ENCODE measurements at regions not wholly inside any gene's neighbourhood (a gene's known extent, or its start where the extent isn't known, plus 50 kb on each side); places are given as distances from the start of the nearest gene placed in this dataset.
"Not testable (repeated sequence)": the region's sequence is repeated elsewhere in the genome, so short reads cannot be mapped to it uniquely, and the experiment has no call there.

DNA sequence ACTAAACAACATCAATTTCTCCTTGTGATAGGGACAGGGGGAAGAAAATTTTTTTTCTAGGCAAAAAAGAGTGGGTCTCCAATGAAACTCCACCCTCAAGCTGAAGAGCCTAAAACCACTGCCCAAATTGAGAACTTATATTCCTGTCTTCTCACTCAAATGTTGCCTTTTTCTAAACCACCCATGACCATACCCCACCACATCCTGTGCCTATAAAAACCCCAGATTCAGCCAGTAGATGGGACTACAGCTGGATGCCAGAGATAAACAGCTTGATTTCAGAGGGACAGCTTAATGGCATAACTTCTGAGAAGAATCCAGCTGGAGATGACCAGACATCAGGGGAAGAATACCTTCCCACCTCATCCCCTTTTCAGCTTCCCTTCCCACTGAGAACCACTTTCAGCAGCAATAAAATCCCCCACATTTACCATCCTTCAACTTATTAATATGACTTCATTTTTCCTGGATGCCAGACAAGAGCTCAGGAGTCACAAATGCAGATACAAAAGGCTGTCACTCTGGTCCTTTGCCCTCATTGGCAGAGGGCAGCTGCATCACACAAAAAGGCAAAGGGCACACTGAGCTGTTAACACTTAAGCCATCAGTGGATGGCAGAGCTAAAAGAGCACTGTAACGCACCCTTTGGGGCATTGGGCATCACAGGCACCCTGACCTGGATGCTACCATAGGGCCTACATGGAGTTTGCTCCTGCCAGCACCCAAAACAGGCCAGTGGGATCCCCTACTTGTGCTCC lies 972.5 kb upstream of the CTNND2 start:
- no peak for DNase-seq (ENCODE audit: low read depth)

DNA sequence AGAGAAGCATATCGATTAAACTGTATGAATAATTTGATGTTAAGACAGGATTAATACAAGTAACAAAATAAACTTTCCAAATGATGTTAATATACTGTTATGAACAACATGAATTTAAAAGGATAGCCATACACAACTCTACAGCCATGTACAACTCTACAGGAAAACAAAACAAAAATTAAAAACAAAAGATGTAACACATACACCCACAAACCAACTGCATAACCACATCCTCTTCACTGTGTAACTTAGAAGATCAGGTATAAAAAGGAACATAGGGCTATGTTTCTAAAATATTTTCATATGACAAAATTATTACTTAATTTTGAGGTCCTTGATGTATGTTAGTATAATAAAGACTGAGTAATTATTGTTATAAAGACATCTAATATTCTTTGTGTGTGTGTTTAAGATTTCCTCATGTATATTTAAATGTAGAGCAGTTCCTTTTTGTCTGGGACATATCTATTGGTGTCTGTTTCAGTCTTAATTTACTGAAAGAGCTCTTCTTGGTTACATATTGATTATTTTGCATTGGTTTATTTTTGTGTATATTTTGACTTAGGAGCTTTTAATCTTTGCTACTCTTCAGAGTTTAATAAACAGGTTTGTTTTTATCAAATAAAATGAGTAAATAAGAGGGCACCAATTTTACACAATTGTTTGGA lies 966.8 kb upstream of the CTNND2 start:
- no peak for DNase-seq (ENCODE audit: low read depth)

DNA sequence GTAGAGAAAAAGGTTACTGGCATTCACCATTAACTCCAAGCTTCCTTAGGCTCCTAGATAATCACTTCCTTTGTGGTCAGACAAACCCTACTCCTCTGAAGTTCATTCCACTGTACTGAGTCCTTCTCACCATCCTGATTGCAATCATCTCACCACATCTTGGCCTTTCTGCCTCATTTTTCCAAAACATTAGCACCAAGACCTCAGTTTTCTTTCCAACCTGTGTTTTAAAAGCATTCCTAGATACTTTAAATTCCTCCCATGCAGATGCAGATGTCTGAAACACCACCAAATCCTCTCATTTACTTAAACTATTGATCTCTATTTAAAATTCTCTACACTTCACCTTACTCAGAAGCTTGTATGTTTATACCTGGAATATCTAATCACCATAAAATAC lies 961.3 kb upstream of the CTNND2 start:
- no peak for DNase-seq (ENCODE audit: low read depth)

DNA sequence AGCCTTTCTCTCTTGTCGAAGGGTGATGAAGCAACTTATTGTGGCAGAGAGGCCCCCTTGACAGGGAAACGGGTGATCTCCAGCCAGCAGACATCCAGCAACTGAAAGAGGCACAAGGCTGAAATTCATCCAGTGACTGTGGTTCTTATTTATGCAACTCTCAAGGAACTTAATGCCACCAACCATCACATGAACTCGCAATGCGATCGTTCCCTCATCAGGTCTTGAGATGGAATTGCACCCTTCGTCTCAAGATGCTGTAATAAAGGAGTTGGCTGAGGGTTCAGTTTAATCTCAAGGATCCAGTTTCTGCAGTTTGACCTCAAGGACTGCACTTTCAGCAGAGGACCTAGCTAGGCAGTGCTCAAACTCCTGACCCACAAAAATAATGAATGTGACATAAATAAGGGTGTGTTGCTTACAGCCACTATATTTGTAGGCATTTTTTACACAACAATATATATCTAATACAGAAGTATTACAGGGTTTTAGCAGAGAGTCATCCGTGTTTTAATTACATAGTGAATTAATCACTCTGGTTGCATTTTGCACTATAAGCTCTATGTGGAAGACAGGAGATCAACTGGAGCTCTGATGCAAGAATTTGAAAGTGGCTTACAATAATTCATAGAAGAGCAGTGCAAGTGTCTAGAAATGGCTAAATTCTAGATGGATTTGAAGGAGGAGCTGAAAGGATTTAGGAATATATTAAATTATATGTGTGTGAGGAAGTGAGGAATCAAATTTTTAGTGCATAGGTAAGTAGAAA lies 957.8 kb upstream of the CTNND2 start:
- DNase-seq (ENCODE audit: low read depth): no peak

DNA sequence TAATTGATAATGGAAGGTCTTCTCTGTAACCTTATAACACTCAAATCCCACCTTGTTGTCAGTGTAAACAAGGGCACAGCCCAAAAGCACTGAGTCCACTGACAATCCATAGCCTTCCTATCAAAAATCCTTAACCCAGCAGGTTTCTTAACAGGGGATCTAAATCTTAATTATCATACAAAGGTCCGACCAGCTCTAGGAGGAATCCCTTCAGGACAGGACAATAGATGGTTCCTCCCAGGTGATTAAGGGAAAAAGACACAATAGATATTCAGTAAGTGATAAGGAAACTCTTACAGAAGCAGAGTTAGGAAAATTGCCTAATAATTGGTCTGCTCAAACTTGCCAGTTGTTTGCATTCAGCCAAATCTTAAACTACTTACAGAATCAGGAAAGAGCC lies 951.9 kb upstream of the CTNND2 start:
- DNase-seq (ENCODE audit: low read depth): not testable (repeated sequence)

DNA sequence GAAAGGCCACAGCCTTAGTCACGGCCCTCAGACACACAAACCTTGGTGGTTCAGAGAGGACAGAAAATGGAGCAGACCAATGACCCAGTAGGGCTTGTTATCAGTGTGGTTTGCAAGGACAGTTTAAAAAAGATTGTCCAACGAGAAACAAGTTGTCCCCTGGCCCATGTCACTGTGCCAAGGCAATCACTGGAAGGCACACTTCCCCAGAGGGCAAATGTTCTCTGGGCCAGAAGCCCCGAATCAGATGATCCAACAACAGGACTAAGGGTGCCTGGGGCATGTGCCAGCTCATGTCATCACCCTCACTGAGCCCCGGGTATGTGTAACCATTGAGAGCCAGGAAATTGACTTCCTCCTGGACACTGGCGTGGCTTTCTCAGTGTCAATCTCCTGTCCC lies 950.1 kb upstream of the CTNND2 start:
- DNase-seq (ENCODE audit: low read depth): no peak

DNA sequence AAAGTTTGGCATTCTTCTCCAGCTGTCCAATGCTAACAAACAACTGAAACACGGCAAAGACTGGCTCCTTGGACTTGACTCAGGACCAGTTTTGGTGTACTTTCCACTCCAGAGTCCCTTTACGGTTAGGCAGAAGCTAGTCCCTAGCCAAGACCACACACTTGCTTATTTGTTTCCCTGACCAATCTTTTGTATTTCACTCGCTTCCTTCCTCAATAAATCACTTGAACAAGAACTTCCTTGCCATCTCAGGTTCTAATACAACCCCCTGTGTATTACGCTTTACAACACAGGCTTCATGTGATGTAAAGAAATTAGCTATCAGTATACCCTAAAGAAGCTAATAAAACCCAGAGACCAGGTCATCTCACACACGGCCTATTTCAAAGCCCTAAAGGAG lies 947.5 kb upstream of the CTNND2 start:
- no peak for DNase-seq (ENCODE audit: low read depth)

DNA sequence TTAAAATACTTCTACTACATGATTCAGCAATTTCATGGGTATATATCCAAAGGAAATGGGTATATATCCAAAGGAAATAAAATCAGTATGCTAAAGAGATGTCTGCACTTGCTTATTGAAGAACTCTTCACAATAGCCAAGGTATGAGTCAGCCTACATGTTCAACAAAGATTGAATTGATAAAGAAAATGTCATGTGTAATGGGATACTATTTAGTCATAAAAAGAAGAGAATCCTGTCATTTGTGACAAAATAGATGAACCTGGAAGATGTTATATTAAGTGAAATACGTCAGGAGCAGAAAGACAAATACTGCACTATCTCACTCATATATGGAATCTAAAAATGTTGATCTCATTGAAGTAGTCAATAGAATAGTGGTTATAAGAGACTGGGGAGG lies 944.5 kb upstream of the CTNND2 start:
- no peak for DNase-seq (ENCODE audit: low read depth)

DNA sequence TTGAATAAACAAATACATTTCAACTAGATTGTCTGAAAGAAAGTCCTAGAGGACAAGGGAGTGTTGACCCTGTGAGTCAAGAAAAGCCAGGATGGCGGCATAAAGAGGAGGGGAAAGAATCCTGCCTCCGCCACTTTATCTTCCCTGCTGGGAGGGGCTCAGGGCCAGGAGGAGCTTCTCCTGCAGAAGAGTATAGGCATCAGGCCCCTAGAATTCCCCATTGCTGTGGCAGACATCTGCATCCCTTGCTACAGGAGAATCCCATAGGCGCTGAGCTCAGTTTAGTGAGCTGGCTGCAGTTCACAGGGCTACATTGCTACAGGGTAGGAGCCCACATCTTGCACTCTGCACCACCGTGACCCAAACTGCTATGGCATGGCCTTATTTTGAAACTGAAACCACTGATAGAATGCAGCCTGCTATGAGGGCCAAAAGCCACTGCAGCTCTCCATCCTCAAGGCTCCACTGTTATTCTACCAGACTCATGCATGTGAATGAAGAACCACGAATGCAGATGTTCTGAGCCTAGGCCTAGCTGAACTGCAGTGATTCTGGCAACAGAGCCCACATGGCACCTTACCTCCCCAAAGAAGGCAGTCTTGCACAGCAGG lies 941.4 kb upstream of the CTNND2 start:
- no peak for DNase-seq (ENCODE audit: low read depth)

DNA sequence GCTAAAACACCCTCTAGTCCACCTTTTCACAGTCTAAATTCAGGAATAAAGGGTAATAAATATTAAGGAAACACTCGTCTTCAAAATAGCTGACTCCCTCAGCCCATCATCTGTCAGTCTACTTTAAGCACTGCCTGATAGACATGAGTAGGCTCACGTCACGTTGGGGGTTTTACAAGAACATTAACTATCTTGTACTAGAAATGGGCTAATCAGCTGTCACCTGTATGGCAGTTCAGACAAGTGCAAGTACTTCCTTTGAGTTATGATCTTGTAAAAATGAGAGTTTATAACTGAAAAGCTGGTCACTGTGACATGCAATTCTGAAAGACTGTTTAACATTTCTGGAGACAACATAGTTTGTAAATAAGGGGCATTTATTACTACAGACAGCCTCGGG lies 936.7 kb upstream of the CTNND2 start:
- no peak for DNase-seq (ENCODE audit: low read depth)

DNA sequence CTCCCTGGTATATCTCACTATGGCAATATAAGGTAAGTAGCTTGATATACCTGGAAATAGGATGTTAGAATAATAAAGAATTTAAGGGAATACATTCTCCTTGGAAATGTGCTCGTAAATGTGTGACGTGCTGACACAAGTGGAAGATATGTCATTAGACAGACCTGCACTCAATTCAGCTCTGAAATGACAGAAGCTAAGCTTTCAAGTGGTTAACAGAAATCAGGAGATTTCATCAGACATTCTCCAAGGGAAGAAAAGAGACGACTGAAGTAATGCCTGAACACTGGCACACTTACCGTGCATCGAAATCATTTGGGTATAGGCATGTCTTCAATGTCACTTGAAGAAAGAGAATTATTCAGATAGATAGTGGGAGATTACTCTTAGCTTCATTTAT lies 933.3 kb upstream of the CTNND2 start:
- DNase-seq (ENCODE audit: low read depth): no peak

DNA sequence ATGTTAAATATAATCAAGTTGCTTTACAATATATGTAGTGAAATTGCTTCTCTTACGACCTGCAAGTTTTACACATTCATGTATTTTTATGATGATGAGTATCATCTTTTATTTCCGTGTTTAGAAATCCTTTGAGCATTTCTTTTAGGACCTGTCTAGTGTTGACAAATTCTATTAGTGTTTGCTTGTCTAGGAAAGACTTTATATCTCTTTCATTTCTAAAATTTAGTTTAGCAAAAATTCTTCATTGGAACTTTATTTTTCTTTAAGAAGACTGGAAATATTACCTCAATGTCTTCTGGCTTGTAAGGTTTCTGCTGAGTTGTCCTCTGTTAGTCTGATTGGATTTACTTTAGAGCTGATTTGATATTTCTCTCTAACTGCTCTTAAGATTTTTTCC lies 920.9 kb upstream of the CTNND2 start:
- DNase-seq (ENCODE audit: low read depth): no peak

DNA sequence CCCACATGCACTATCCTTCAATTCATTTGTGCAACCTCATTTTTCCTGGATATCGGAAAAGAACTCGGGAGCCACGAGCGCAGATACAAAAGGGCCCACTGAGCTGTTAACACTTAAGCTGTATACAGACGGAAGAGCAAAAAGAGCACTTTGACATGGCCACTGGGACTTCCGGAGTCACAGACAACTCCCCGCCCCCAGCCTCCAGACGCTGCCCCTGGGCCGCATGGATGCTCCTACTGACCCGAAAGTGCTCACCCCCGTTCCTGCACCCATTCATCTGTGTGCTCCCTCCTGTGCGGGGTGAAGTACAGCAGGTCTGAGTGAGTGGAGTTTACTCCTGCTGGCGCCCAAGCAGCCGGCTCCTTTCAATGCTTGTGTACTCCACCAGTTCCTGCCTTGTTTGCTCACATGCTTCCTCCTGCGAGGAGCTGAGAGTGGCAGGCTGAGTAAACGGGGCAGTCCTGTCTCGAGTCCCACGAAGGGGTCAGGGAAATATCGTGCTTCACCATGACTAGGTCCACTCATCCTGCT lies 901.0 kb upstream of the CTNND2 start:
- DNase-seq (ENCODE audit: low read depth): no peak

DNA sequence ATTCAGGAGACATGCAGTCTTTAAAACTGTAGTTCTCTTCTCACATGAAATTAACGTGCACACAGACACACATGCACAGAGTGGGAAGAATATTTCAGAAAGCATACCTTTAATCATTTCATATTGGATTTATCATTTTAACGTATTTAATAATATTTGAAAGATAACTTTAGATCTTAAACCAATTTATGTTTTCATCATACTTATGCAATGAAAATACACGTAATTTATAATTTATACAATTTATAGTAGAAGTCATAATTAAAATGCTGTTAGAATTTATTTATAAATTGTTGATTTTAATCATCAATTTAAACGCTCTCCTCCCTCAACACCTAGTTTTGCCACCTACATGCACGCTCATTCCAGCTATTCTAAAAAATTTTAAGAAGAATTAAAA lies 894.9 kb upstream of the CTNND2 start:
- DNase-seq (ENCODE audit: low read depth): no peak

DNA sequence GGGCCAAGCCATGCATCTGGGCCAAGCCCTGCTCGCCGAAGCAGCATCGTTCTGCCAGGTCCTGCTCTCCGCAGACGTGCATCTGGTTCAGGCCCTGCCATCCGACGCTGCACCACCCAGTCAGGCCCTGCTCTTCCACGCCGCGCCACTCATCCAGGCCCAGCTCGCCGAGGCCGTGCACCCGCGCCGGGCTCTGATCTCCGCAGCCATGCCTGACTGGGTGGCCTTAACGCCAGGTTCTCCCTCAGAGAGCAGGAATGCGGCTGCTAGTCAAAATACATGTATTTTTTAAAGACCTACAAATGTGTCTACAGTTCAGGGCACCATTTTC lies 891.1 kb upstream of the CTNND2 start:
- DNase-seq (ENCODE audit: low read depth): no peak

DNA sequence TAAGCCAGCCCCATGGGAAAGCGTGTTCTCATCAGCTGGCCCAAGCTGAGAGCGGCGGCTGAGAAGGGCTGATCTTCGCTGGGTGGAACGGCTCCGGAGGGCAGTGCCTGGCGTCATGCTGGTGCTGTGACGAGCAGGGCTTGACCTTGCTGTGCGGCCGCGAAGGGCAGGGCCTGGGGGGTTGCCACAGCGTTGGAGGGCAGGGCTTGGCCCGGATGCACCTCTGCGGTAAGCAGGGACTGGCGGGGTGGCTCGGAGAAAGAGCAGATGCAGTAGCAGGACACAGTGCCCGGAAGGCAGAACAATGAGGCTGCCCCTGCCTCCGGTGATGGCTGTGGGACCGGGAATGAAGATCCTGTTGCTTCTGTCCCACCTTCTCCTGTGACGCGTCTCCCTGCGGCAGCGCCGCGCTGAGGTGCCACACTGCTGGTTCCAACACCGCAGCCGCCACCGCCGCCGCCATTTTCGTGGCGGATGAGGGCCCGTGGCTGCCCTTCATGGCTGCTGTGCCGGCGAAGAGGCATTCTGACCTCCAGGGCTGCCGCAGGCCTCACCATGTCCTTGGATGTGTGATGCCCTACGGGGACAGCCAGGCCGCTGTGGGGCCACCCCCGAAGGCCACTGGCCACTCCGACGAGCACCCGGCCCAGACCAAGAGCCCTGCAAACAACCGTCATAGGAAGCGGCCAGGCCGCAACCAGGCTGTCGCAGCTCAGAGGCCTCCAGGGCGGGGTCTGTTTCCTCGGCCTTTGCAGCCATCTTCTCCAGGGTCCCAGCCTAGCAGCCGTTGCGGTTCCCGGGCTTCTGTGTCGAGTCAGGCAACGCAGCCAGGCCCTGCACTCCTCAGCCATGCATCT lies 890.5 kb upstream of the CTNND2 start:
- no peak for DNase-seq (ENCODE audit: low read depth)

DNA sequence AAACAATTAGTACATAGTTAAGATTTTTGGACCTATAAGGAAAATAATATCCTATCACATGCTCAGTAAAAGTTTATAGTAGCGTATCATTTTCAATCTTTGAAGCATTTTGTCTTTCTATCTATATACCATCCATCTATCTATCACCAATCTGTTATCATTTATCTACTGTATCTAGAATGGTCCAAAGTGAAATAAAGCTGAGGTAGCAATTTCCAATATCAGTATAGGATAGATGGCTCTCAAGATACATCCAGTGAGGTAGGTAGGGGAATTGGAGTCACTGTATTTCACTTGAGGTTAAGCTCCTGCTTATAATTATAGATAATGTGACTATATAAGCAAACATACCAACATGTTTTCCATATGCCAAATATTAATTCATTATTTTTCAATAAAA lies 889.1 kb upstream of the CTNND2 start:
- no peak for DNase-seq (ENCODE audit: low read depth)

DNA sequence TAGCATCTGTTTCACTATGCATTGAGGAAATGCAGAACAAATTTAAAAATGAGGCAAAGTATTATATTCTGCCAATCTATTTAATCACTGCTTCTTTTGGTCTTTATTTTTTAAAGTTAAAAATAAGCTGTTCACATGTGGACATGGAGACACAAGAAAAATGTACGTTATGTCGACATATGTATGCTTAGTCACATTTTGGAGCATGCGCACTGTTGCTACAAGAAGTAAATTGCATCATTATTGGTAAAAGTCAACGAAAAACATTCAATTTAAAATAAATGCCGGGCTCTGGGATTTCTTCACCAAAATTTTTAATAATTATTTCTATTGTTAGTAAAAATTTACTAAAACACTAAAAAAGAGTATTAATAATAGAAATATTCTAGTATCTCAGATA lies 876.3 kb upstream of the CTNND2 start:
- DNase-seq (ENCODE audit: low read depth): no peak

DNA sequence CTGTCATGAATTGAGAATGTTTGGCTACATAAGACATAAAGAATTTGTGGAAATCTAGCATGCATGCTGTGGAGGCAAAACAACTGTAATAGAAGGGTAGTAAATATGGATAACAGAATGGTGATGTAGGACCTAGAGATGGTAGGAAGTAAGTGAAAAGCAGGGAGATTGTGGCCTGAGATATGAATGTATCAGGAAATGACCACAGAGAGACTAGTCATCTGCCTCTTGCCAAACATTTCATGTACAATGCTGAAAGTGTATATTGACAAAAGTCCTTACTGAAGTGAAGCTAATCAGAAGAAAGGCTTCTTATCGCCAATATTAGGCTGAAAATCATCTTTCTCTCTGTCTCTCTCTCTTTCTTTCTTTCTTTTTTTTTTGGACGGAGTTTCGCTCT lies 873.1 kb upstream of the CTNND2 start:
- no peak for DNase-seq (ENCODE audit: low read depth)

DNA sequence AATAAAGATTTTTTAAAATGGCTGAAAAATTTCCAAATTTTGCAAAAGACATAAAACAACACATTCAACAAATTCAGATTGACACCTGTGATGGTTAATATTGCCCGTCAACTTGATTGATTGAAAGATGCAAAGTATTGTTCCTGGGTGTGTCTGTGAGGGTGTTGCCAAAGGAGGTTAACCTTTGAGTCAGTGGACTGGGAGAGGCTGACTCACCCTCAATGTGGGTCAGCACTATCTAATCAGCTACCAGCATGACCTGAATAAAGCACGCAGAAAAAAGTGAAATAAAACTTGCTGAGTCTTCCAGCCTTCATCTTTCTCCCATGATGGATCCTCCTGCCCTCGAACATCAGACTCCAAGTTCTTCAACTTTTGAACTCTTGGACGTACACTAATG lies 868.0 kb upstream of the CTNND2 start:
- DNase-seq (ENCODE audit: low read depth): no peak

DNA sequence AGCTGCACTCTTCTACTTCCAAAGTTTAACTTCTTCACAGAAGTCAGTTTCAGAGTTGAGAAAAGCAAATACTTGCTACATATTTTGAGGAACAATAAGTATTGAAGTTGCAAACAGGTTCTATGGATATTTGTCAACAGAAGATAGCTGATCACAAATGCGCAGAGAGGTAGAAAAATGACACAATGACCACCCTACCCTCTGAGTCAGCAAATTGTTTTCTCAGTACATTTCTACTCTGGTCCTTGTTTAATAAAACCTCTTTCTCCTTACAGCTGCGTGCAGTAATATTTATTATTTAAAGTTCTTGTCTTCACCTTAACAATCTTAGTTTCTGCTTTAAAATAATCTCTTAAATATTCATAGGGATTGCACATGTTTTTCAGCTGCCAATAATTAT lies 855.1 kb upstream of the CTNND2 start:
- DNase-seq (ENCODE audit: low read depth): no peak

DNA sequence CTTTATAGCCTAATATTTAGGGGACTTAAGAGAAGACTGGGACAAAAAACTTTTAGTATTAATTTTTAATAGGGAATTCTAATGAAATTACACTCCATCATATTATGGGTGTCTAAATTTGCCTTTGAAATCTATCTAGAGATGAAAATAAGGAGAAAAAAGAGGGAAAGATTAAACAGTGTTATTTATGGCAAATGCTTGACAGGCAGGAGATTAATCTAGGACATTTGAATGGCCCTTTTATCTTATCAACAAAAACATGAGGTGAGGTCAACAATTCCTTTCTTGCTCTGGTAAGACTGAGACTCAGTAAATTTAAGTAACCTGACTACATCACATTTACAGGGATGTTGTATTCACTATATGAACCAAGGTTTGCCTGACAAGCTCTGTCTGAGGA lies 852.8 kb upstream of the CTNND2 start:
- DNase-seq (ENCODE audit: low read depth): no peak
